SK-N-DZ (cell line): ENCODE measurements at regions not wholly inside any gene's neighbourhood (a gene's known extent, or its start where the extent isn't known, plus 50 kb on each side); places are given as distances from the start of the nearest gene placed in this dataset.
"Not testable (repeated sequence)": the region's sequence is repeated elsewhere in the genome, so short reads cannot be mapped to it uniquely, and the experiment has no call there.

ENCODE experiments used
- DNase-seq: peaks from one replicate; pipeline ENCODE4 v3.0.0-alpha.2; 2015; ENCODE audit warnings: low spot score

DNA sequence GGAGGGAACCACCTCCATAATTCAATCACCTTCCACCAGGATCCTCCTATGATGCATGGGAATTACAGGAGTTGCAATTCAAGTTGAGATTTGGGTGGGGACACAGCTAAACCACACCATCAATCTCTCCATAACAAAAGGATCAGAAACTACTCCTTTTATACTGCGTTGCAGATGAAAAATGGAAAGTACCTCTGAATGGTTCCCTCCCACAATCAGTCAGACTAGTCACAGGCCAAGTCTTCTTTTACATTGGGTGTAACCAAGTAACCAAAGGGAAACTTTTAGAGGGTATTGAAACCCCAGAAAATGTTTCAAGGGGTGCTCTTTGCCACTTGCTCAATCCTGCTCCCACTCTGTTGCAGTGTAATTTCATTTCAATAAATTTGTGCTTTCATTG lies 504.3 kb upstream of the CNTN3 start:
- no peak for DNase-seq

DNA sequence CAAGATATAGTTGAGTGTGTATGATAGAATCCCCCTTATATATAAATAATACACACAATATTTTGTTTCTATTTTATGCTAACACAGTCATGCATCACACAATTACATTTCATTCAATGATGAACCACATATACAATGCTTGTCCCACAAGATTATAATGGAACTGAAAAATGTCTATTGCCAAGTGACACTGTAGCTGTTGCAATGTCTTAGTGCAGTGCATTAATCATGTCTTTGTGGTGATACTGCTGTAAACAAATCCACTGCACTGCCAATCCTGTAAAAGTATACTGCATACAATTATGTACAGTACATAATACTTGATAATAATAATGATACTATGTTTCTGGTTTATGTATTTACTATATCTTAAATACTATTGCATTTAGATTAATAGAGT lies 512.1 kb upstream of the CNTN3 start:
- DNase-seq: no peak

DNA sequence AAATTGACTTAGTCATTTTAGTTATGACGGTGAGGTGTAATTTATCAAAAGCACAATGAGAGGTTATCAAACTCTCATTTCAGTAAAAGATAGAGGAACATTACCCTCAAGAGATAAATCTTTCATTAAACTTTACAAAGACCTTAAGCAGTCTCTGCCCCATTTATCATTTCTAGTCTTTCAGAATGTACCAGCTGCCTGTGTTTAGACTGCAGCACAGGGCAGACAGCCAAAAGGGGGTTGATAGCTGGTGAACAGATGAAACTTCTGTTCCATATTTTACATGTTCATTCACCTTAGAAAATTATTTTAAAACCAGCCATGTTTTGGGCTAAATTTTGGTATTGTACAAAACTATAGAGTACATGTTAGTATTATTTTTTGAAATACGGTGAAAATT lies 514.6 kb upstream of the CNTN3 start:
- DNase-seq: no peak

DNA sequence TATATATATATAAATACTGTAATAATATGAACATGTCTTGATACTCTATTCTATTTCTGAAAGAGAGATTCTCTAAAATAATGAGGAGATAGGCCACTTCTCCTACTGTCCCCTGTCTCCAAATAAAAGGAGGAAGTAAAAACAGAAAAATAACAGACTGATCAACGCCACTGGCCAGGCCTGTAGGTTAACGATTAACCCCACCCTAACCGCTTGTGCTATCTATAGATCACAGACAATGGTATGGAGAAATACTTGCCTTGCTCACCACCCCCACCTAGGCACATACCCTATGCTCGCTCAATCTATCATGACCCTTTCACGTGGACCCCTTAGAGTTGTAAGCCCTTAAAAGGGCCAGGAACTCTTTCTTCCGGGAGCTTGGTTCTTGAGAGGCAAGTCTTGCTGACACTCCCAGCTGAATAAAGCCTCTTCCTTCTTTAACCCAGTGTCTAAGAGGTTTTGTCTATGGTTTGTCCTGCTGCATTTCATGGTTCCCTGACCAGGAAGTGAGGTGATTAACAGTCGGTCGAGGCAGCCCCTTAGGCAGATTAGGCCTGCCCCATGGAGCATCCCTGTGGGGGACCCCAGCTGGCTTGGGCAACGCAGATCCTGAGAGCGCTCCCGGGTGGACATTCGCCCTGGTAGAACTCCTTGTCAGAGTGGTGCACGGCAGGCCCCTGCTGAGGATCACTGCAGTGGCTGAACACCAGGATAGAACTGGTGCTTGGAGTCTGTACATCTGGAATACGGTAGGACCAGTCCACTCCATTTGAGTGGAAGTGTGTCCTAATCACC lies 521.8 kb upstream of the CNTN3 start:
- DNase-seq: no peak

DNA sequence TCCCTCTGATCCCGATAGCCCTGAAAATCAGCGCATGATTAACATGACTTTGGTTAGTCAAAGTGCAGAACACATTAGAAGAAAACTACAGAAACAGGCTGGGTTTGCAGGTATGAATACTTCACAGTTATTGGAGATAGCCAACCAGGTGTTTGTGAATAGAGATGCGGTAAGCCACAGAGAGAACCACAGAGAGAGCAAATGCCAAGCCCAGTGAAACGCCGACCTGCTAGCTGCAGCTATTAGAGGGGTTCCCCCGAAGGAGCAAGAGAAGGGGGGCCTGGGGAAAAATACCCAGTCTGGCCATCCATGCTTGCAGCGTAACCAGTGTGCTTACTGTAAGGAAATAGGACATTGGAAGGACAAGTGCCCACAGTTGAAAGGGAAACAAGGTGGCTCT lies 523.9 kb upstream of the CNTN3 start:
- no peak for DNase-seq

DNA sequence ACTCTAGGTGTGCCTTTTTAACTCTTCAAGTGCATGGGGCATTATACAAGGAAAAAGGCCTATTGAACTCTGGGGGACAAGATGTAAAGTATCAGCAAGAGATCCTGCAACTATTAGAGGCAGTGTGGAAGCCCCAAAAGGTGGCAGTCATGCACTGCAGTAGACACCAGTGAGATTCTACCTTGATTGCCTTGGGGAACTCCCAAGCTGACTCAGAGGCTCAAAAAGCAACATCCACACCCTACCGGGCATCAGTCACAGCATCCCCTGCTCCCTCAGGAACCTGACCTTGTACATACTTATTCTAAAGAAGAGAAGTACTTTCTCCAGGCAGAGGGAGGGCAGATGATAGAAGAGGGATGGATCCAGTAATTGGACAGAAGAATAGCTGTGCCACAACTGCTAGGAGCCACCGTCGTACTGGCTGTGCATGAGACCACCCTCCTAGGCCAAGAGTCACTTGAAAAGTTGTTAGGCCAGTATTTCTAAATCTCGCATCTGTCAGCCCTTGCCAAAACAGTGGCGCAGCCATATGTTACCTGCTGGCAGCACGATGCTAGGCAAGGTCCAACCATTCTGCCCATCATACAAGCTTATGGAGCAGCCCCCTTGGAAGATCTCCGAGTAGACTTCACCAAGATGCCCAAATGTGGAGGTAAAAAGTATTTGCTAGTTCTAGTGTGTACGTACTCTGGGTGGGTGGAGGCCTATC lies 523.1 kb upstream of the FRG2C start:
- no peak for DNase-seq

DNA sequence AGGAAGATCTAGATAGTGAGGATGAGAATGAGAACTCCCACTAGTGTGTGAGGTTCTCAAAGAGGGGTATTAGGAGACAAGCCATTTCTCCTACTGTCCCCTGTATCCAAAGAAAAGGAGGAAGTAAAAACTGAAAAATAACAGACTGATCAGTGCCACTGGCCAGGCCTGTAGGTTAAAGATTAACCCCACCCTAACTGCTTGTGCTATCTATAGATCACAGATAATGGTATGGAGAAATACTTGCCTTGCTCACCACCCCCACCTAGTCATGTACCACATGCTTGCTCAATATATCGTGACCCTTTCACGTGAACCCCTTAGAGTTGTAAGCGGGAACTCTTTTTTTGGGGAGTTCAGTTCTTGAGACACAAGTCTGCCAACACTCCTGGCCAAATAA lies 519.7 kb upstream of the FRG2C start:
- no peak for DNase-seq

DNA sequence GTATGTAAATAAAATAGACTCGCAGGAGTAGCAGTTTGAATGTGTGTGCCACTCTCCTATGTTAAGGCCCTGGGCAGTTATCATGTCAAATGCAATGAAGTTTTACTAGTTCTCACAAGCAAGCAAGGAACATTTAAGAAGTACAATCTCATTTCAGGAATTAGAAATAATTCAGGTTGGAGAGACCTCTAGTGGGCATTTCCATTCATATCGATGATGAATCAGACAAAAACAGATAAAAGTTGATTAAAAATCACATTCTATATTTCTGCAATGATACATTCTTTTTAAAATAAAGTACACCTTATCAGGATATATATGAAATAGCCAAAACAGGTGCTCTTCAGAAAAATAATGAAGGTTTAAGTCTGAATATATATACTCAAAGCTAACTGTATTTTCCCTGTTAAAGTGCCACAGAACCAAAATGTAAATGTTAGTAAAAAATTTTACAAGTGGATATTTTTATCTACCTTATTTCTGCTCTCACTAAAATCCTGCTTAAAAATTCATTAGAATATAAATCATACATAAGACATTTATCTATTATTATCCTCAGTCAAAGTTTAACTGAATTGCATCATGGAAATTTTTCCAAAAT lies 492.4 kb upstream of the FRG2C start:
- no peak for DNase-seq

DNA sequence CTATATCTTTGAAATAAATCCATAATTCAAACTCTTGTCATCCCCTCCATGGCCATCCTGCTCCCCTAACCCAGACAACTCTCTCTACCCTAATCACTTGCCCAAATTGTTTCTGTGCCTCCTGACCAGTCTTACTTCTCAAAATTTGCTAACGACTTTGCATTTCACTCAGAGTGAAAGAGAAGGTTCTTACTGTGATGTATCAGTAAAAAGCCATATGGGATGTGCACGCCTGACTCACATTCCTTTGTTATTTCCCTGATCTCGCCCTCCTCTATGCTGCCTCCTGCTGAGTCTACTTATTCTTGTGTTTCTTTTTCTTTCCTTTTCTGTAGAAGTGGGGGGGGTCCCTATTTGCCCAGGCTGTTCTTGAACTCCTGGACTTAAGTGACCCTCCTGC lies 487.2 kb upstream of the FRG2C start:
- DNase-seq: no peak

DNA sequence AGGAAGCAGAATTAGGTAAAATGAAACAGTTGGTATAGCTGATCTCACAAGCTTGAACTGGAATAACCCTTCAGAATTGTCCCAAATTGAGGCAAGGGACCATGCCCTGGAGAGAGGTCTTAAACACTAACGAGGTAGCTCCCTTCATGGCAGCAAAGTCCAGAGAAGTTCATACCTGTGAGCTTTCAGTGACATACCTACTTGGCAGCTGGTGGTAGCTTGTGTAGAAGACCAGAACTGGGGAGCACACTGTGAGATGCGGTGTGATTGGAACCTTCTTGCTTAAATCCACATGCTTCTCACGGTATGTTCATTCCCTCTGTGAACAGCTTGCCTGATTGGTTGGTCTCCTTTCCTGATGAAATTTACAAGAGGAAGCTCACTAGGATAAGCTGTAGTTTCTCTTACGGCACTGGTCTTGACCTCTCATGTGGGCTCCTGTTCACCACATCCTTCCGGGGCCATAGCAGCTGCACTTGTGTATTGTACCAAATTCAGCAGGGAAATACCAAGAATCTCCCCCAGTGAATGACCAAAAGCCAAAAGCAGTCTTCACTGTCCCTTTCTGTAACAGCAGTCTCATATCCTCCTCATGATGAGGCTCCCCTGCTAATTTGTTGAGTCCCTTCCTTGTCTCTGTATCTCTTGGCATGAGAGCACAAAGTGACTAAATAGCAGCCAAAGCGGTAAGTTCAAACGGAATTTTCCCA lies 483.7 kb upstream of the FRG2C start:
- no peak for DNase-seq

DNA sequence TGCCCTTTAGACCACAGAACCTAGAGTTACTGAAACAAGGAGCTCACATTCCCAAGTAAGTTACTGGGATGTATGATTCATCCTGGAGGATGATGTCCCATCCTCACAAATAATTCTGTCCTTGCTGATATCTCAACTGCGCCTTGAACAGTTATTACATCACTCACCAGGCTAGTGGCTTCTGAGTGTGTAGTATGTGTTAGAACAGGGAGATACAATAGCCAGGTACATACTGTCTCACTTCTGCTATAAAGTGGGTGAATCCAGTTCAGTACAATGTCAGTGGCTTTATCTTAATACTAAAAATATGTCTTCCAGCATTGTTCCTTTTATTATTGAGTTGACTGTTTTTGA lies 483.2 kb upstream of the FRG2C start:
- DNase-seq: no peak

DNA sequence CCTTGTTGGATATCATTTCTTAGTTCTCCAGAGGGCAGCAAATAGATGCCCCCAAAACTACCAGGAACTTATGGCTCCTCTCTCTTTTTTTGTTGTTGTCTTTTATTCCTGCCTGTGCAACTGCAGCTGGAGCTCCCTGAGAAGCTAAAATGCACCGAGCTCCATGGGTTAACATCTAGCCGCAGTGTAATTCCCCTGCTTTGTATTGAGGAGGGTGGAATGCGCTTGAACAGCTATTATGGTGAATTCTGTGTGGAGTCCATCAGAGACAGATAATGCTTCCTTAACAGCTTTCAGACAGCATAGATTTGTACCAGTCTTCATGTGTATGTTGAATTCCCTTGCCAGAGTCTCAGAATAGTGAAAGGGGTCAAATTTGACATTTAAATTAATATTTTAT lies 475.2 kb upstream of the FRG2C start:
- no peak for DNase-seq

DNA sequence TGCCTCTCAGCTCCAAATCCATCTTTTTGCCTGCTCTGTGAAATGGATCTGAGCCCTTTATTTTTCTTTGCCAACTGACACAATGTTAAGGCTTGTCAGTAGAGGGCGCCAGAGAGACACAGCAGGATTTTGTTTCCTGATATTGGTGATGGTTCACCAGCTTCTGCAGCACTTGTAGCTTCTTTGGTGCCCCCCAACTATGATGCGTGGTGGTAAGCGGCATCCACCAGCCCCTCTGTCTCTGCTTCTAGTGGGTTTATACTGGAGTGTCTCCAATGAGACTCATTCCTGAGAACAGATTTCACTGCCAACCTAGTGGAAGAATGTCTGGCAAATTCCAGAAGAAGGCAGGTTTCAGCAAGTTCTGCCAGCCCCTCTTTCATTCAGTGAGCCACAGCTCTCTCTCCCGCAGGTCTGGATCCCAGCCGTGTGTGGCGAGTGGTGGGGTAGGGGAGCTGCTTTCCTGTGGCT lies 471.9 kb upstream of the FRG2C start:
- DNase-seq: peak; percentile 31

DNA sequence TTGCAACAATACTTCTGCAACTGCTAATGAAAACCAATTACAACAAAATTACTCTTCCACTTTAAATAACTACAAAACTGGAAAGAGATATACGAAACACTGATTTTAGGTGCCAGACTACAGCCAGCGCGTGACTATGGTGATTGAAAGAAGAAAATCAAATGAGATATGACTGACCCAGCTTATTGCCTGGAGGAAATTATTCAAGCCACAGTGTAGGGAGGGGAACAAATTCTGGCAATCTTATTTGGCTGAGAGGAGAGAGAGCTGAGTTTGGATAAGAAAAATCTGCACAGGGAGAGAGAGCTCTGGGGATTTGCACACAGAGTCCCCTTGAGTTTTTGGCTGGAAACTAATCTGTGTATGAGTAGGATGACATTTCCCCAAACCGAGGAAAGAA lies 470.3 kb upstream of the FRG2C start:
- DNase-seq: no peak

DNA sequence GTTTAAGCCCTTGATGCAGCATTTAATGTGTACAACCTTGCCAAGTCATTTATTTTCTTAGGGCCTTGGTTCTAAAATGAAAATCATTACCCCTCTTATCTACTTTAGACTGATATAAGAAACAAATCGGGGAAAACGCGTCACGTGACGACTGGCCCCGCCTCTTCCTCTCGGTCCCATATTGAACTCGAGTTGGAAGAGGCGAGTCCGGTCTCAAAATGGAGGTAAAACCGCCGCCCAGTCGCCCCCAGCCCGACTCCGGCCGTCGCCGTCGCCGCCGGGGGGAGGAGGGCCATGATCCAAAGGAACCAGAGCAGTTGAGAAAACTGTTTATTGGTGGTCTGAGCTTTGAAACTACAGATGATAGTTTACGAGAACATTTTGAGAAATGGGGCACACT lies 449.8 kb upstream of the FRG2C start:
- DNase-seq: not testable (repeated sequence)

DNA sequence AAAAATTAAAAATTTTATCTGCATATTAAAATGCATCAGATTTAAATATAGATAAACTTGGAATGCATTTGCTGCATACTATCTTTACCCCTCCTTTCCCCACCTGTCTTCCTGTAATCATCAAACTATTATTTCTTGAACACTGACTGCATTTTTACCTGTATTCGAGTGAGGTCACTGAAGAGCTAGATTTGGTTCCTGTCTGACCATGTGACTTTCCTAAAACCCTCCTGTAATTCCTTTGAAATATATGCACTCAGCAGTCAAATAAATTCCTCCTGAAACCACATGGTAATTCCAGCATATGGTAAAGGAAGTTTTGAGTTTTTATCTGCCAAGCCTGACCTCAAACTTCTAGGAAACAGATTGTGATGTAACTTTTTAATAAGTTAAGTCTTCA lies 445.6 kb upstream of the FRG2C start:
- no peak for DNase-seq

DNA sequence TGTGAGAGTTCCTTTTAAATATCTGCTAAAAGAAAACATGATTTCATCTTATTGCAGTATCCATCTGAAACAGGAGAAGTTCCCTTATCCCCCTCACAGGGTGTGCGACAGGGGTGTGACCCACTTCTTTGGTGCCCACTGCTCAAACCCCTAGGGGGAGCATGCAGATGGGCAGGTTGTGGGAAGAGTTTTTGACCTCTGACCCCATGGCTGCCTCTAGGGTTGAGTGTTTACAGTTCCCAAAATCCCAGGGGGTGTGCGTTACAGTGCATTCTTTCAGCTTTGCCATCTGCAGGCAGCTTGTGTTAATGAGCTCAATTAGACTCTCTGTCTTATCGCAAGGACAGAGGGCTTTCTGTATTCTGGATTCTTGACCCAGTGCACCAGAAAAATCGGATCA lies 443.2 kb upstream of the FRG2C start:
- DNase-seq: no peak

DNA sequence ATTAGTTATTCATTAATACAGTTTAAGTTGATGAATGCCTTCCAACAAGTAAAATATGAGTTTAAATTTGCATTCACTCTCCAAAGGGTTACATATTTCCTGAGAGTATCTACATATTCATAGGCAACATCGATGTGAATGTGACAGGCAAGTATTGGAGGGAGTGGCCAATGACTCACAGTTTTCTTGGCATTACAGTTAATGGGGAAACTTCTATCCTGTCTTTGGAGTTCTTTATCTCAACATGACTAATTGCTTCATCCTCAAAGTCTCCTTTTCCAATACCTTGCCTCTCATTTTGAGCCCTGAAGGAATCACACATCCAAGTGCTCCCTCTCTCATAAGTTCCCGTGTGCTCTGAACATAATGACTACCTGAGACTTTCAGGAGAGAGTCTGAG lies 439.7 kb upstream of the FRG2C start:
- no peak for DNase-seq

DNA sequence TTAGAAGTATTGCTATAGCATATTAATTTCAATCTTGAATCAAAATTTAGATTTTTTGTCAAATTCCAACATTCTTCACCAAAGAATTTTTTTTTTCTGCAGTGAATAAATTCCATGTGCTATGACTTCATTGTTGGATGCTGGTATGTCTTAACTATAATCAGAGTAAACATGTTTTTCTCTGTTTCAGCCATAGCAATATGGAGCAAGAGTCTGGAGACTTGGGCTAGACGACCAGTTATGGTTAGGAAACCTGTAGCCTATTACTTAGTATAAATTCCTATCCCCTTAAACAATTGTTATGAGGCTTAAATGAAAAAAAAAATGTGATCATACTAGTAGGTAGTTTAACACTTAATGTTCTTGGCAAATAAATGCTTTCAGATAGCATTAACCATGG lies 431.9 kb upstream of the FRG2C start:
- DNase-seq: no peak

DNA sequence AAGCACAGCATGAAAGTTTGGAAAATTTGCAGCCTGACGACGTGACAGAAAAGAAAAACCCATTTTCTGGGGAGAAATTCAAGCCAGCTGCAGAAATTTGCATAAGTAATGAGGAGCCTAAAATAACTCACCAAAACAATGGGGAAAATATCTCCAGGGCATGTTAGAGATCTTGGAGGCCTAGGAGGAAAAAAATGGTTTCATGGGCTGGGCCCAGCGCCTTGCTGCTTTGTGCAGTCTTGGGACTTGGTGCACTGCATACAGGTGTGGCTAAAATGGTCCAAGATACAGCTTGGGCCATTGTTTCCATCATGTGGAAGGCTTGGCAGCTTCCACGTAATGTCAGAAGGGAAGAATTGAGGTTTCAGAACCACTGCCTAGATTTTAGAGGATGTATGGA lies 428.5 kb upstream of the FRG2C start:
- no peak for DNase-seq

DNA sequence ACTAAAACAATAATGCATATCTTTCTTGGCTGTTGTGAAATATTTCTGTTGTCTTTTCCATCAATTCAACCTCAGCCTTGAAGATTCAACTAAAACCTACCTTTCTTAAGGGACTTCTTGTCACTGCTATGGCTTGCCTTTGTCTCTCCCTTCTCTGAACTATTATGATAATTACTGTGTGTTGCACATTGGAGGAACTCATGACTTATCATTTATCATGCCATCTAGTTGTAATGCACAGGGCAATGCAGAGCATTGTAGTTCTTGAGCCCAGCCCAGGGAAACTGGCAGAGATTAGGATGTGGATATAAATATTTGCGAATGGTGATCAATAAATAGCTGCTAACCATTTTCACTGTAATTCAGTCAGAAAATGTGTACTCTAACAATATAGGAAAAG lies 427.1 kb upstream of the FRG2C start:
- no peak for DNase-seq

DNA sequence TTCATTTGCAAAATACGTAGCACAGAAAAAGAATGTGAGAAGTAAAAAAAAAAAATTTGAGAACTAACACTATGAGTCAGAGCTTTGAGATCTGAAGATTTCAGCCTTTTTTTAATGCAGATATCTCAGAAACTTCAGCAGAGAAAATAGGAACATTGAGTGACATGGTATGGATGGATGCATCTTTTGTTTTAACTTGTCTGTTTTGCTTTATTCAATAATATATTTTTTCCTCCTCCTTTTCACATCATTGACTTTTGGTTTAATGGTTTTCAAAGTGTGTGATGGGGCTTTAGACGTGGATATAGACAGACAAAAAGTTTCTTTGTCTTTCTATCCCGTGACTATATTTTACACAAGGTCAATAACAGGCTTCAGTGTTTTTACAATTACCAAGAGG lies 426.7 kb upstream of the FRG2C start:
- no peak for DNase-seq
